HG02870 (cell line): ENCODE measurements at regions not wholly inside any gene's neighbourhood (a gene's known extent, or its start where the extent isn't known, plus 50 kb on each side); places are given as distances from the start of the nearest gene placed in this dataset.

ENCODE experiments used
- ATAC-seq: cut with Tn5 transposase; IDR thresholded peaks from one replicate; pipeline ENCODE4 v1.9.1; 2021; ENCODE audit warnings: mild to moderate bottlenecking, moderate library complexity; ENCODE audit not compliant: unreplicated experiment

DNA sequence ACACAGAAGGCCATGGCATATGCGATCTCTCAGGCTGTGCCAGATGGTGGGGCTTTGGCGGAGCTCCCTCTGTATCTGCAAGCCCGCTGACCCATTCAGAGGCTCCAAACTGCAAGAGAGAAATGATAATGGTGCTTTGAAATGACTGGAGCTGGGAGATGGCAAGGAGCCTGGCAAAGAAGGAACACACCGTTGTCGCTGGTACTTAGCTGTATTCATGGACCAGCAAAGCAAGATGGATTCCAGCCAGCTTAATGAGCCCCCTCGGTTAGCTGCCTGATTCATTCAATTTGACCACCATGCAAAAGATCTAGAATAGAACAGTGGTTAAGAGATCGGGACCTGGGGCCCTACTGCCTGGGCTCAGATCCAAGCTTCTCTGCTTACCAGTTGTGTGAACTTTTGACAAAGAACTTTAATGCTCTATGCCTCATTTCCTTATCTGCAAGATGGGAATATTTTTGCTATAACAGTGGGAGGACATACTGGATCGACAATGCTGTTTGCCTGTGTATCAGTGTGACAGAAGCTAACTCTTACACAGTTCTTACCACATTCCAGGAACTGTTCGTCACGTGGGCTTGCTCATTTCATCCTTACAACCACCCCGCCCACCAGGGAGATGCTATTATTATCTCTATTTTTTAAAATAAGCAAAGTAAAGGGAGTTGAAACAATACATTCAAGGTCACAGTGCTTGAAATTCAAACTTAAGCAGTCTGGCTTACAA is 317.8 kb upstream of the SULF2 start:
- ATAC-seq: no peak

DNA sequence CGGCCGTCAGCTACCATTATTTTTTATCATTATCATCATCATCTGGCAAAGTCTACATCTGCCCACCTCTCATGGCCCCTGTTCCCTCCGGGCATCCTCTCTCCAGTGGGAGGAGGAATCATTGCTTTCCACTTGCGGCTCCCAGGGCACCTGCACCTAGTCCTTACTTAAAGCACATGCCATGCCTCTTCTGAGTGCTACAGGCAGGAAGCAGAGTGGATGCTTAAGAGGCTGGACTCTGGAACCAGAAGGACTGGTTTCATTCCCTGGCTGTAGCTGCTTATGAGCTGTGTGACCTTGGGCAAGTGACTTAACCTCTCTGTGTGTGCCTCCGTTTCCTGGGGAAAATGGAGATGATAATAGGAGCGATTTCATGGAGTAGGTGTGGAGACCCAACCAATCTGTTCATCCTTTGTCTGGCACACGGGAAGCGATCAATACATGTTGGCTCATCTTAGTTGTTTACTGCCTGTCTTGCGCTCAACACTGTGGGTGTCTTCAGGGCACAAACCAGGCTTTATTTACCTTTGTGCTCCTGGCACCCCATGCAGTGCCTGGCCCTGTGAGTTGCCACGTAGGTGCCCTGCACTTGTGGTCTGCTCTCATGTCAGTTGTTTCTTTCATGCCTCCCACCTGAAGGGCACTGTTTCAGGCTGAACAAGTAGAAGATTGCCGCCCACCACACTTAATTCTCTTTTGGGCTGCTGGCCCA is 317.0 kb upstream of the SULF2 start:
- ATAC-seq: no peak

DNA sequence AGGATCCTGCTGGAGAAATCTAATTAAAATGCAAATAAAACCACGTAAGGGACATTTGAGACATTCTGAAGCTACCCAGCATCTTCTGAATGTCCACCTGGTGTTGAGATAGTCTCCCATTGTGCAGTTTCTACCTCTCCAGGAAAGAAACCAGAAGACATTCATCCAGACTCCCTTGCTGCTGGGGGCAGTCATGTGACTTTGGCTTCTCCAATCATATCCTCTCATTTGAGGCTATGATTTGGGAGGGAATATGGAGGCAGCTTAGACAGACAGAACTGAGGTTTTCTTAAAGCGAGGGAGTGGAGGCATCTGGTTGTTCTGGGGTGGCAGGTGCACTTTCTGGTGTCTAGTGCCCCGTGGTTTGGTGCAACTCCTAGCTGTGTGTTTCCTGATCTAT is 315.2 kb upstream of the SULF2 start:
- ATAC-seq: no peak

DNA sequence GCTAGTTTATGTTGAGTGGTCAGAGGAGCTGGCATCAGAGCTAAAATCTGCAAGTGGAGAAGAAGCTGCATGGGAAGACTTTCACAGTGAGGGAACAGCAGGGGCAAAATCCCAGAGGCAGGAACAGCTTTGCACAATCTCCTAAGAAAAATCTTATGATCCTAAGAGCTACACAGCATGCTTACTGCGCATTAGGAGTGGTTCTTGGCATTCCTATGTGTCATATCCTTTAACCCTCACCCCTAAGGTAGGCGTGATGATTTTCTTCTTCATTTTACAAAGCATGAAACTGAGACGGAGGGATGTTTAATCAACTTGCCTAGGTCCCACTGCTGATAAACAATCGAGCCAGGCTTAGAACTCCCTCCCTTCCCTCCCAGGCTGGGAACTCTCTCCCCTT is 313.6 kb upstream of the SULF2 start:
- no peak for ATAC-seq

DNA sequence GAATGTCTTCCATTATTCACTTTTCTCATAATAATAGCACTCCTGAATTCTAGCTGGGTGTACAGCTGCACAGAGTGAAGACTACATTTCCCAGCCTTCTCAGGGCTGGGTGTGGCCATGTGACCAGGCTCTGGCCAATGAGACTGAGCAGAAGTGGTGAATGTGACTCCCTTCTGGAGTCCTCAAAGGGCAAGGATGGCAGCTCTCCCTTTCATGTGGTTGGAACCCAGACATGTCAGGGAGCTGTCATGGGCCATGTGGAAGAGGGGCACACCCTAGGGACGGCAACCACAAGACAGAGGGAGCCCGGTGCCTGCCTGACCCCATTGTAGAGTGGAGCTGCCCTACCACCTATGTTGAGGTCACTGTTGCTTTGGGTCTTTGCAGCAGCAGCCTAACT is 312.8 kb upstream of the SULF2 start:
- ATAC-seq: no peak

DNA sequence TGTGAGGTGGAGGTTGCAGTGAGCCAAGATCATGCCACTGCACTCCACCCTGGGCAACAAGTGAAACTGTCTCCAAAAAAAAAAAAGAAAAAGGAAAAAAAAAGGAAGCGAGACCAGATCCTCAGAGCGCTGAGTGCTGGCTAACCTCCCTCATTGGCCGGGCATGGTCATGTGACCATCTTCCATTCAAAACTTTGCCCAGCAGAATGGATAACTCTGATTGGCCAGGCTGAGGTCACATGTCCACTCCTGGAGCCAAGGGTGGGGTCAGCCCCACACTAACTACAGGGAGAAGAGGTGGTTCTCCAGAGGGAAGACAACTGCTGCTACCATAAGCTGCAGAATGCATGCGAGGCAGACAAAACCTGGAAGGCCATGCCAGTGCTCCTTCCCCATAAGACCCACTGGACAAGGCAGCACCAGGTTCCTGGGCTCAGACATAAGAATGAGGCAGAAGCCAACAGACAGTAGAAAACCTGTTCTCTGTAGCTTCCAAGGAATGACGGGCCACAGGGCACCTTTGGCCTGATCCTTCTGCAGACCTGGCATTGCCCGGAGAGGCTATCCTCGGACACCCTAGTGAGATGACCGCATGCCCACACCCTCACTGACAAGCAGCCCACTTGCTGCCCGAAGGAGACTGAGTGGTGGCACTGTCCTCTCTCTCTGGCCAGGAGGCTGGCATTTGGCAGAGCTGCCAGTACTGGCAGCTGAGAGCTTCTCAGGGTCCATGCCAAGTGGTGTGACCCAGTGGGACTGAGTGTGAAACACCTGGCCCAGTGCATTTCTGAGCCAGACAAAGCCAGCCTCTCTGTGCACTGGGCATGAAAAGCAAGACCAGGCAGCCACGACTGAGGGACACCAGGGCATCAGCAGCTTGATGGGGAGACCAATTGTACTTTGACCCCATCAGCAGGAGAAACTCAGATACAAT is 311.9 kb upstream of the SULF2 start:
- no peak for ATAC-seq

DNA sequence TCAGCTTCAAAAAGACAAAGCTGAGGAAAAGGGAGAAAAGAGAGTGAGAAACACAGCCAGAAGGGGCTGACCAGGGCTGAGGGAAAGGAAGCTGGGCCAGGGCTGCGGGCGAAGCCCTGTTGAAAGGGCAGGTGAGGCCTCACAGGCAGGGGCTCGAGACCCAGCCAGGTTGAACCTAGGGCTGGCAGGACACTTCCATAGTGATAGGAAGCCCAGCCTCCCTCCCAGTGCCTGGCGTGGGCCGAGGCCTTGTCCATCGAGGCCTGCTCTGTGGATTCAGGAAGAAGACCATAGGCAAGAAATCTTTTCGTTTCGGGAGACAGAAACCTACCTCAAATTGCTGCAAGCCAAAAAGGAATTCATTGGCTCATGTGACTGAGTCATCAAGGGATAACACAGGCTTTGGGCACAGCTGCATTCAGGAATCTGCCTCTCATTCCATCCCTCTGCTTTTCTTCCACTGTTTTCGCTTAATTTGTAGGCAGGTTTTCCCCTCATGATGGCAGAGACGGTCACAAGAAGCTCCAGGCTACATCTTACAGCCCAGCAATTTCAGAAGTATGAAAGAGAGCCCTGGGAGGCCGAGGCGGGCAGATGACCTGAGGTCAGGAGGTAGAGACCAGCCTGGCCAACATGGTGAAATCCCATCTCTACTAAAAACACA is 311.1 kb upstream of the SULF2 start:
- no peak for ATAC-seq

DNA sequence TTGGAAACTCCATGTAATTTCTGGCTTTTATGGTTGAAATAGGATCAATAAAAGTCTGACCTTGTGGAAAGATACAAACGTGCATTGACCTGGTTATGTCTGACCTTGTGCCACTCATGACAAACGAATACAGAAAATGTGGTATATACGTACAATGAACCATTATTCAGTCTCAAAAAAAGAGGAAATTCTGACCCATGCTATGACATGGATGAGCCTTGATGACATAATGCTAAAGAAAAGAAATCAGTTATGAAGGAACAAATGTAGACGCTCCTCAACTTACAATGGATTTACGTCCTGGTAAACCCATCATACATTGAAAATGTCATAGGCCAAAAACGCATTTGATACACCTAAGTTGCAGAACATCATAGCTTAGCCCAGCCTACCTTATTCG is 309.7 kb upstream of the SULF2 start:
- ATAC-seq: no peak

DNA sequence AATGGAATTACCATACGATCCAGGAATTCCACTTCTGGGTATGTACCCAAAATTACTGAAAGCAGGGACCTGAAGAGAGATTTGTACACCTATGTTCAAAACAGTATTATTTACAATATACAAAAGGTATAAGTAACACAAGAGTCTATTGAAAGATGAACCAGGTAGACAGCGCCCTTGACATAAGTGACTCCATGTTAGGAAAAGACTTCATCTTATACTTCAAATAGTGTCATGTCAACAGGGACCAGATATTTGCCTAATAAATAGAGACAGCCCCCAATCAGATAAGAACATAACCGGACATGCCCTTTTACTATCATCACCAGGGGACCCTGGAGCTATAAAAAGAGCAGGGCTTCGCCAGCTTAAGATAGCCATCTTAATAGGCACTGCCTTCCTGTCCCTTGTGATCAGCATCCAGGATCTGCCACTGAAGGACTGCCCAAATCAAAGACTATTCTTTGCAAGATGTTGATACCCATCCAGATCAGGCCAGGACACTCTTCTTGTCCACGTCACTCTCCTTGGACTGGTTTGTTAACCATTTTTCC is 309.0 kb upstream of the SULF2 start:
- no peak for ATAC-seq

DNA sequence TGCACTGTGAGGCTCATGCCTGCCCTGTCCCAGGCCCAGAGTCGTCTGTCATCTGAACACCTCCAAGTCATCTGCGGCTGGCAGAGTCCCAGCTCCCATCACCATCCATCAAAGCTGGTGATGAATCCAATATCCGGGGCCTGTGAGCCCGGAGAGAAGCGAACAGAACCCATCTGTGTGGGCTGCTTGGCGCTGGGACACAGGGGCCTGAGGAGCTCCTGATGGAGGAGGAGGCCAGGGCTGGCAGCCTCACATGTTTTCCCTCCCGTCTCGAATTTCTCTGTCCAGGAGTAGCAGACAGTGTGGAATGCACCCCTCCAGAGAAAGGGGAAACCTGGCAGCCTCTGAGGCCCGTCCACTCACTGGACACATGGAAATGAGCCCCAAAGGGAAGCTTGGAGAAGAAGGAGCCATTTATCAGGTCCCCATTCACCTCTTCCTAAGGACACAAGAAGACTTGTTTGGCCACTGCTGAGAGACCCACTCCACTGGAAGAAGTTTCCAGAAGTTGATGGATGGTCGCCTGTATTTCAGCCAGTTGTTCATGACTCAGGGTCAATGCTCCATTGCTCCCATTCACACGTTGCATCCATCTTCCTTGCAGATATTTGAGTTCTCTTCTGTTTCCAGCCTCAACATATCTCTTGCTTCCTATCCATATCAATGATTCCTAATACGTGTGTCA is 307.5 kb upstream of the SULF2 start:
- ATAC-seq: no peak

DNA sequence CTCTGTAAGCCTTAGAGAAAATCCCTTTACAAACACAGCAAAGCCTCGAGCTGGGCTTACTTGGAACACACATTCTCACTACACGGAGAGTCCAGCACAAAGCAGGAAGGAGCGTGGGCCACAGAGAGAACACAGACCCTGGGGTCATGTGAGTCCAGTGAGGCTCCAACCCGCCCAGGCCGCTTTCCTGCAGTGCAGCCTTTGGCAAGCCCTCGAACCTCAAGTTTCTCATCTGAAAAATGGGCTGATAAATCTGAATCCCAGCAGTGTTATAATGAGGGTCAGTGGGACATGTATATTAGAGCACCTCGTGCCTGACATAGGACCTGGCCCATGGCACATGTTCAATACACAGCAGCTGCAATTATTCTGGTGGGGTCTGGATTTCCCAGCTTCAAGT is 305.5 kb upstream of the SULF2 start:
- no peak for ATAC-seq

DNA sequence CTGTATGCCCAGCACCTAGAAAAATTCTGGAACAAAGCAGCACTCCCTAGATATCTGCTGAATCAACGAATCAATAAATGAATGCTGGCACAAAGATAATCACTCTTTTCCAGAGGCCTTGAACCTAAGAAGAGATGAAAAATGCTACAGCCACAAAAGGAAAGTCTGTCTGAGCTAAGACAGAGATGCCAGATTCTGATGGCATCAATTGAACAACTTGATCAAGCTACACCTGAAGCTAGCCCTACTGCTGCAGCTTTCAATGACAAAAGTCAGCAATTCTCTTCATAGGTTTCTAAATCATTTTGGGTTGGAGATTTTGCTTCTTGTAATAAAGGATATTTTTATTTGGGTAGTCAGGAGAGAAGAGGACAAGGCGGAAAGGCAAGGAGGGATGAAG is 305.0 kb upstream of the SULF2 start:
- ATAC-seq: no peak

DNA sequence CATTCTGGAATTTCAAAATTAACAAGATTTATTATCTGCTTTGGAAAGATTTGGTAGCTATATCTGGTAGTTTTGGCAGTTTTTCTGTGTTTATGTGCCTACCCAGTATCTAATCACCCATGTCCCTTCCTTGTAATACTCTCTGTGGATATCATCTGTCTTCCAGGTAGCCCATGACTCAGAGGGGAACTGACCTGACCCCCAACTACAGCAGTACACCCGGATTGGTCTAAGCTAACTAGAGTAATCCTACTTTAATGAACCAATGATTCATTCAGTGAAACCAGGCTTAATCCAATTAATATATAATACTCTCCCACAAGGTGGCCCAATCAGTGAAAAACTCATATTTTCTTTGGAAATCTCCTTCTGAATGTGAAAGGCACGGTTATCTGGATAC is 295.3 kb upstream of the SULF2 start:
- no peak for ATAC-seq

DNA sequence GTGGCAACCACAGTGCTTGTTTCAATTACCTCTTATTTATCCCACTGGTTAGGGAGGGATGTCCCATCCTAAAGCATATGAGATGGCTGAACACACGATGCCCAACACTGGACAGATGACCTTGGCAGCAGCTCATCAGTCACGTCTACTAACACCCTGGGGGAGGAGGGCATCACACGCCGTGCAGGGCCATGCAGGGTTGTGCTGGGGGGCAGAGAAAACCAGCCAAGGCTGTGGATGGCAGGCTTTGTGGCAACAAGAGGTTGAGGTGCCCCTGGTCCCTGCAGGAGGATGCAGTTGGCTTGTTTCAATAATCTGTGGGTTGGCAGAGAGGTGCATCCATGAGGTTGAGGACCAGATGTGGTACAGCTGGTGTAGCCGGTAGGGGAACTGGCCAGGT is 293.7 kb upstream of the SULF2 start:
- no peak for ATAC-seq

DNA sequence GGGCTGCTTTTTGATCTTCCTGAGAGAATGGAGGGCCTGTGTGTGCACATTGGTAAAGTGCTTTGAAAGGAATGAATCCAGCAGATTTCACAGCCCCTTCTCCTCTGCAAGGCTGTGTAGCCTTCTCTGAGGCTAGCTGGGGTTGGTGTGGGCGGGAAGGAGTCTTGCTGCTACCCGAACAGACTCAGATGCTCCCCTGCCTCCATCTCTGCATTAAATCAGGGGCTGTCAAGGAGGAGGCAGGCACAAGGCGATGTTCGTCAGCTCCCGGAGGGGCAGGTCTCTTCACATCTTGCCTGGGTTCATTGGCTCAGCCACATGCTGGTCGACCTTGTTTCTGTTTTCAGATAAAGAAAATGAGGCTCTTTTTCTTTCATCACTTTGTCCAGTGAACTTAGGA is 291.5 kb upstream of the SULF2 start:
- ATAC-seq: no peak

DNA sequence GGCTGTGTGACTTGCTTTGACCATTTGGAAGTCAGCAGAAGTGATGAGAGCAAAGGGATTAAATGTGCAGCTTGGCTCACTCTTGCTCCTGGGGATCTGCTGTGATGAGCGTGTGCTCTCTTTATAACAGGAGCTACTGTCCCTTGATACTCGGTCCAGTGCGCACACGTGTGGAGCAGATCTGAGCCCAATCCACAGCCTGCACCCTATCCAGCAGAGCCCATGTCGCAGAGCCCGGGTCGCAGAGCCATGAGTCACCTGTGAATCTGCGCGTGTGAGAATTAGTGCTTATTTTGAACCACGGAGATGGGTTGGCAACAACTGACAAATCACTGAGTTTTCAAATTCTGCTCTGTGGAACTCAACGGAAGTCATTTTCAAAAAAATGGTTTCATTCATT is 291.0 kb upstream of the SULF2 start:
- no peak for ATAC-seq

DNA sequence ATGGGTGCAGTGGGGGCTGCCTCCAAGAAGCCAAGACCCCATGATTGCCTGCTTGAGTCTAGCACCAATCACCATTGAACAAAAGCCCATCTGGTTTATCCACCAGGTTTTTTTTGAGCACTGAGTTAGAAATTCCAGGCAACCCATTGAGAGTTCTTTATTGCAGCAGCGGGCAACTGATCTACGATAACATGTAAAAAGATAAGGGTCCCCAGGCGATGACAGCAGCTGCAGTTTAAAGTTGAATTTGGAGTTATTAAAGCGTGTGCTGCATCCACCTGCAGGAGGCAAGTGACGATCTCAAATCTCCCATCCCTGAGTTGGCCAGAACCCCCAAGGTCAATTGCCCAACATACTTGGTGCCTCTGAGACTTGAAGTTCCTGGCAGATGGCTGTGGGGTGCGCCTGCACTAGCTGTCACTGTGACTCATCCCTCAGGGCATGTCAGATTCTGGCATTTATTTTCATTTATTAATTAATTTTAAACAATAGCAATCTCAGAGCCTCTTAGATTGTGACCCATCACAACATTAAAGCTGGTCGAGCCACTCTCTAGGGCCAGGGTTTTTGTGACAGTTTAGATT is 290.4 kb upstream of the SULF2 start:
- ATAC-seq: no peak

DNA sequence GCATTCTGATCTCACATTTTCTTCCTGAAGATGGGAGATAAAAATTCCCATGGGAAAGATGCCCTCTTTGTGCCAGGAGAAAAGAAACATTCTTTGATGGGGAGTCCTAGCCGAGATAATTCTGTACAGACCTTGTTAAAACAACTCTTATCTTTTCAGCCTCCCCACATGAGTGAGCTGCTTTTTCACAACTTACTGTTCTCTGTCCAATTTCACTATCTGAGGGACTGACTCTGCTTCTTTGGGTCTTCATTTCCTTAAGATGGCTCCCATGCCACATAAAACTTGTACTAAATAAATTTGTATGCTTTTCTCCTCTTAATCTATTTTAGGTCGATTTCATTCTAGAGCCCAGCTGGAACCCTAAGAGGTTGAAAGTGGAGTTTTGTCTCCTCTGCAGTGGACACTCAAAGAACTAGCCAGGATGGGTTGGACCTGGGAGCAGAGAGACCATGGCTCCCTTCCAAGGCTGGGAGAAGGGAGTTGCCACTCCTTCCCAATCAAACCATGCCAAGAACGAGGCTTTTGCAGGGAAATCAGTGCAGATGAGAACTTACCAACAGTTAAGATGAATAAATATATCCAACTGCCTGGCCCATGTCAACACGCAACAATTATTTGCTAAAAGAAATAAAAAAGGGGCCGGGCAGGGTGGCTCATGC is 285.8 kb upstream of the SULF2 start:
- ATAC-seq: no peak

DNA sequence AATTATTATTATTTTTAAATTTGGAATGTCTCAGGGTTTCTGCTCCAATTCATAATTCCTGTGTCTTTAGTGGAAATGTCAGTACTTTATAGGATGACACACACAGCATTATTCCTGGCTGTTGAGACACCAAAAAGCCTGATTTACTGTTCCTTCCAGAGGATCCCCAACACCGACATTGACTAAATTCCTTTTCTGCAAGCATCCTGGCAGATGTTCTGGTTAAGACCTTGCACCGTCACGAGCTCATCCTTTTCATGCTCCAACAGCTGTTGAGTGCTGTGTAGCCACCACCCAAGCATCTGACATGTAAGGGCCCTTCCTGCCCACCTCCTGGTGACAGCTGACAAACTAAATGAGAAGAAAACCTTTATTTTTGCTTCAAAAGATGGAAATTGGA is 284.3 kb upstream of the SULF2 start:
- no peak for ATAC-seq
